NT2/D1 (cell line): ENCODE measurements at regions not wholly inside any gene's neighbourhood (a gene's known extent, or its start where the extent isn't known, plus 50 kb on each side); places are given as distances from the start of the nearest gene placed in this dataset.

Experiments used
- DNase-seq: peaks from one replicate; pipeline ENCODE4 v3.0.0-alpha.2; 2011; ENCODE audit warnings: low read depth, low spot score
- H3K27me3 ChIP-seq: 2 replicates; pipeline ENCODE4 v1.6.0; 2011; ENCODE audit warnings: mild to moderate bottlenecking; ENCODE audit not compliant: insufficient read length, insufficient read depth
- H3K36me3 ChIP-seq: 2 replicates; pipeline ENCODE4 v1.6.1; 2011; ENCODE audit warnings: mild to moderate bottlenecking, low read length, mixed read lengths; ENCODE audit not compliant: insufficient read depth, insufficient read length
- H3K4me1 ChIP-seq: 2 replicates; pipeline ENCODE4 v1.5.1; 2011; ENCODE audit not compliant: insufficient read depth, insufficient read length
- H3K4me3 ChIP-seq: 2 replicates; pipeline ENCODE4 v1.5.1; 2011; ENCODE audit warnings: low read depth; ENCODE audit not compliant: insufficient read length
- H3K9ac ChIP-seq: 2 replicates; pipeline ENCODE4 v1.6.0; 2011; ENCODE audit warnings: low read depth; ENCODE audit not compliant: insufficient read length
- H3K9me3 ChIP-seq: 2 replicates; pipeline ENCODE4 v1.5.1; 2011; ENCODE audit warnings: mild to moderate bottlenecking, low read length; ENCODE audit not compliant: insufficient read depth
- SUZ12 ChIP-seq: IDR thresholded peaks from 2 replicates; pipeline ENCODE4 v1.6.1; 2011; ENCODE audit not compliant: insufficient read length, insufficient read depth; ENCODE audit errors: extremely low read depth
- YY1 ChIP-seq: IDR thresholded peaks from 2 replicates; pipeline ENCODE4 v1.6.1; 2011; ENCODE audit not compliant: insufficient read length, insufficient read depth
- ZNF274 ChIP-seq: IDR thresholded peaks from 2 replicates; pipeline ENCODE4 v1.6.1; 2011; ENCODE audit warnings: mild to moderate bottlenecking, low read depth, low read length

DNA sequence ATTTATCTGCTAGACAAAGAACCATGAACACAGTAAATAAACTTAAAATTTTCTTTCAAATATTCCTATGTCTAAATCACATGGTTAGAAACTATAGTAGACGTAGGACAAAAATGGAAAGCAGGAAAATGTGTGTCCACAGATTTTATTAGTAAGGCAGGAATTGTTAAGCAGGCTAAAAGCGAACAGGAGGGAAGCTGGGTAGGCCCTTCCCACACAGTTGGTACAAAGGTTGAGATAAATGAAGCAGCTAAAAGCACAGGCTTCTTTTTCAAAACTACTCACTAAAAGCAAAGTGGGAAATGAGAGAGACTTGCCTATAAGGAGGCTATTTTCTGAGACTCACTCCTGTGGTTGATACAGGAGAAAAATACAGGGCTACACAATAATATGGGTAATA is 108.1 kb upstream of the PABPC4L start:
- Histone ChIP-seq H3K4me3 (no peak overlapping the region), H3K9me3 (no peaks in the 10 kb centered on the region), H3K27me3 (no peaks in the 10 kb centered on the region), H3K36me3 (no peaks in the 10 kb centered on the region), H3K9ac (no peak overlapping the region), H3K4me1 (no peaks in the 10 kb centered on the region)
- no peak for DNase-seq
- no peak for TF ChIP-seq ZNF274
- TF ChIP-seq SUZ12 = no peak

DNA sequence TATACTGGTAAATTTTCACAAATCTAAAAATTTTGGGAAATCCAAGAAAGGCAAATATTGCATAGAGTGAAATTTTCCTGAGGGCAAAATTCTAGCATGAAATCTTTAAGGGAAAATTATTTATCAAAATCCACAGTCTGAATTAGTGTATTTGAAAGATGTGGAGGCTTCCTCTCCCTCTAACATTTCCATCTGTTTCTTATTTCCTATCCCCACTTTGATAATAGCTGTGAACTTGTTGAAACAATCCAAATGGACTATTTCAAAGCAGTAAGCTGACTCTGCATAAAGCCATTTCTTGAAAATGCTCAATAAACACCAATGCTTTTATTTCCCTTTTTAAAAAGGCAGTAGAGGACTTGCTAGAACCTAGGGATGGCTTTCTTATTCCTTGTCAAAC is 107.3 kb upstream of the PABPC4L start:
- Histone ChIP-seq H3K4me3 (no peak overlapping the region), H3K9me3 (no peaks in the 10 kb centered on the region), H3K36me3 (no peaks in the 10 kb centered on the region), H3K27me3 (no peaks in the 10 kb centered on the region), H3K4me1 (no peaks in the 10 kb centered on the region), H3K9ac (no peak overlapping the region)
- no peak for DNase-seq
- TF ChIP-seq ZNF274 (no peak), SUZ12 (no peak), YY1 (no peak)

DNA sequence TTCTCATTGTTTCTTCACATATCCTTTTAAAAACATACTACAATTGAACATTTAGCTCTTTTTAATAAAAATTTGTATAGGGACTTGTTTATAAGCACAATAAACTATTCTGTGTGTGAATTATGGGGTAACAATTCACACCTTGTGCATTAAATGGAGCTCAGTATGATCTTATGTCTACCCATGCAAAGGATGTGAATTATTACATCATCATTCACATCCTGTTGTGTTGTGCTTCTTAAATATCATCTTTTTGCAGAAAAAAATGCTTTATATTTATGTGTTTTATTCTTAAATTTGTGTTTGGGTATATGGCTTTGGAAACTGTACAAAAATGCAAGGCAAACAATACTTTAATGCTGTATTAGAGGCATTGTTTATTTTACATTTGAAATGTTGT is 96.7 kb upstream of the PABPC4L start:
- Histone ChIP-seq H3K36me3 (no peaks in the 10 kb centered on the region), H3K4me1 (no peaks in the 10 kb centered on the region), H3K27me3 (no peaks in the 10 kb centered on the region), H3K9me3 (no peaks in the 10 kb centered on the region), H3K9ac (no peak overlapping the region), H3K4me3 (no peak overlapping the region)
- TF ChIP-seq YY1 (no peak), ZNF274 (no peak), SUZ12 (no peak)
- no peak for DNase-seq

DNA sequence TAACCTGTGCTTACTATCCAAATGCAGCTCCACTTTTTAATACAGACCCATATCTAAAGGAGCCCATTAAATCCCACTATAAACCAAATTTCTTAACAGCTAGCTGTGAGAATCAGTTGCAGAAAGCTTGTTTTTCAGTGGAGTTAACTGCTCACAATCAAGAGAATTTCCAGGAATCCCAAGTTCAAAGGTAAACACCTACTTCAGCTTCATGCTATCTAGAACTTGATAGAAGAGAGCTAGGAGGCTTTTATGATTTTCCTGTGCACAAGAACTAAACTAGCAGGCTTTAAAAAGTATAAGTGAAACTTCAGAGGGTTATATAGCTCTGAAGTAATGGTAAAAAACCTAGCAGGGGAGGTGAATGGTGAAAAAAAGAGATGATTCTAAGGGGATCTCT is 96.2 kb upstream of the PABPC4L start:
- no peaks in the 10 kb centered on the region for H3K27me3 ChIP-seq
- H3K36me3 ChIP-seq = no peaks in the 10 kb centered on the region
- no peaks in the 10 kb centered on the region for H3K9me3 ChIP-seq
- no peak for DNase-seq
- no peaks in the 10 kb centered on the region for H3K4me1 ChIP-seq
- no peak overlapping the region for H3K4me3 ChIP-seq
- TF ChIP-seq ZNF274 = no peak
- no peak for TF ChIP-seq SUZ12
- no peak for TF ChIP-seq YY1
- no peak overlapping the region for H3K9ac ChIP-seq

DNA sequence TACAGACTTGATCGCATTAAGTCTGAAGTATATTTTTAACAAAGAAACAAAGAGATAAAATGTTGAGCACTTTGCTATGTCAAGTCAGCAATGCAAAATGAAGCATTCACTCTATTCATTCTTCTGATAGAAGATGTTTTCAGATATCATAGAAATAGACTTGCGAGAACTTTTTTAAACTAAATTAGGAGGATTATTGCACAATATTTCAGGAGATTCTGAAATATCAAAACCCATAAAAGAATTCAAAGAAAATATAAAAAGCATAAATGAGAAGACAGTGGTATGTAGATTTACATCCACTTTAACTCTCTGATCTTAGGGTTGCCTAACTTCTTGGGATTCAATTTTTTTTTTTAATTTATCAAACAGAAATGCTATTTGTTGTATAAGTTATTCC is 81.1 kb upstream of the PABPC4L start:
- H3K9me3 ChIP-seq = no peaks in the 10 kb centered on the region
- no peaks in the 10 kb centered on the region for H3K27me3 ChIP-seq
- no peak overlapping the region for H3K4me3 ChIP-seq
- no peaks in the 10 kb centered on the region for H3K4me1 ChIP-seq
- no peak for DNase-seq
- no peak overlapping the region for H3K9ac ChIP-seq
- no peak for TF ChIP-seq SUZ12
- no peak for TF ChIP-seq YY1
- TF ChIP-seq ZNF274 = no peak
- no peaks in the 10 kb centered on the region for H3K36me3 ChIP-seq

DNA sequence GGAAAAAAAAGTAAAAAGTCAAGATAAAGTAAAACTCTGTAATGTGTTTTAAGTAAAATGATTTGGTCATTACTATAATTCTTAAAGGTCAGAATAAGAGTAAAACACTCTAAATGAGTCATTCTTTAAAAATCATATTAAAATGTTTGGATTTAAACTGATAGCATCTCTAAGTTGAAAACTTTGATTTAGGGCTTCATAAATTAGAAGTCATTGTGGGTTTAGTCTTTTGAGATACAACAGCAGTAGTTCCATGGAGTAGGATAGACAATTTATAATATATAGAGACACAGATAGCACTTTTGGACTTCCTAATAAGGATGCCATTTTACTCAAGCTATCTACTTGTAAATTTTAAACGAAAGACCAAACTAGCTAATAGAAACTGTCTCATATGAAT is 77.1 kb upstream of the PABPC4L start:
- Histone ChIP-seq H3K36me3 (no peaks in the 10 kb centered on the region), H3K4me1 (no peaks in the 10 kb centered on the region), H3K27me3 (no peaks in the 10 kb centered on the region), H3K9me3 (no peaks in the 10 kb centered on the region), H3K9ac (no peak overlapping the region), H3K4me3 (no peak overlapping the region)
- no peak for TF ChIP-seq SUZ12
- no peak for TF ChIP-seq YY1
- no peak for TF ChIP-seq ZNF274
- DNase-seq = no peak

DNA sequence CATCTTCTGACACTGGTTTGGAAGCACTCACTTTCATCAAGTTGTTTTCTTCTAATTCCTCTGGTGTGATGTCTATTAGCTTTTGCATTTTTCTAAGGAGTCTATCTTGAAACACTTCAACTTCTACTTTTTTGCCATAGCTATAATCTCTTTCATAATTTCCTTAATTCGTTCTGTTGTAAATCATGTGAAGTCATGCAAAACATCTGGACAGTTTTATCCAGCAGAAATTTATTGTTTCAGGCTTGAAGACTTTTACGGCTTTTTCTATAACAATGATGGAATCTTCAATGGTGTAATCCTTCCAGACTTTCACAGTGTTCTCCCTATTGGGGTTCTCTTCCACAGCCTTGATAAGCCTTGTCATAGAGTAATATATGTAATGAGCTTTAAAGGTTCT is 74.9 kb upstream of the PABPC4L start:
- Histone ChIP-seq H3K4me3 (no peak overlapping the region), H3K4me1 (no peaks in the 10 kb centered on the region), H3K36me3 (no peaks in the 10 kb centered on the region), H3K9me3 (no peaks in the 10 kb centered on the region), H3K9ac (no peak overlapping the region), H3K27me3 (no peaks in the 10 kb centered on the region)
- TF ChIP-seq SUZ12 = no peak
- no peak for TF ChIP-seq YY1
- TF ChIP-seq ZNF274 = no peak
- DNase-seq = no peak

DNA sequence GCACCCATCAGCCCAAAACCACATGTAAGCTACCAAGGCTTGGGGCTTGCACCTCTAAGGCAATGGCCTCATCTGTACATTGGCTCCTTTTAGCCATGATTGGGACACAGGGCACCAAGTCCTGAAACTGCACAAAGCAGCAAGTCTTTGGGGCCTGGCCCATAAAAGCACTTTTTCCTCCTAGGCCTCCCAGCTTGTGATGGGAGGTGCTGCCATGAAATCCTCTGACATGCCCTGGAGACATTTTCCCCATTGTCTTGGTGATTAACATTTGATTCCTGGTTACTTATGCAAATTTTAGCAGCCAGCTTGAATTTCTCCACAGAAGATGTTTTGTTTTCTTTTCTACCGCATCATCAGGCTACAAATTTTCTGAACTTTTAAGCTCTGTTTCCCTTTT is 58.5 kb upstream of the PABPC4L start:
- H3K27me3 ChIP-seq = no peaks in the 10 kb centered on the region
- no peak for TF ChIP-seq YY1
- TF ChIP-seq SUZ12 = no peak
- TF ChIP-seq ZNF274 = no peak
- H3K9me3 ChIP-seq = peaks cover 31% of the 10 kb centered on the region
- H3K9ac ChIP-seq = no peak overlapping the region
- no peak overlapping the region for H3K4me3 ChIP-seq
- peak; percentile 15 for DNase-seq
- H3K36me3 ChIP-seq = no peaks in the 10 kb centered on the region
- no peaks in the 10 kb centered on the region for H3K4me1 ChIP-seq
